Peyer's patch (tissue), 4 donors: ENCODE measurements at regions not wholly inside any gene's neighbourhood (a gene's known extent, or its start where the extent isn't known, plus 50 kb on each side); places are given as distances from the start of the nearest gene placed in this dataset.

Experiments used
- CTCF ChIP-seq, 6 experiments: fragments of 450-650 bp in 4 of 6; fragments of 200-600 bp in 2 of 6; sonication (generic) in 1 of 6; IDR thresholded peaks; one replicate each; pipeline ENCODE4 v1.5.1; 2017 to 2019; ENCODE audit warnings: antibody characterized with exemption in 6 of 6, mild to moderate bottlenecking in 3 of 6, moderate library complexity in 1 of 6
- POLR2A ChIP-seq, 2 donors: fragments of 450-650 bp; IDR thresholded peaks; one replicate each; pipeline ENCODE4 v1.5.1; 2017; ENCODE audit warnings: antibody characterized with exemption in 2 of 2, mild to moderate bottlenecking in 2 of 2, moderate library complexity in 2 of 2

GRCh38 chr4:153111426-153112040, 92.7 kb upstream of the TRIM2 start:
- TF ChIP-seq CTCF (IDR thresholded peaks at IDR 0.05) (no peak), POLR2A (IDR thresholded peaks at IDR 0.05) (no peak)
